Upper lobe of left lung (tissue), 4 donors: ENCODE measurements at regions not wholly inside any gene's neighbourhood (a gene's known extent, or its start where the extent isn't known, plus 50 kb on each side); places are given as distances from the start of the nearest gene placed in this dataset.

ENCODE experiments used
- CTCF ChIP-seq, 6 experiments: fragments of 450-650 bp in 4 of 6; fragments of 200-600 bp in 2 of 6; sonication (generic) in 2 of 6; IDR thresholded peaks; one replicate each; pipeline ENCODE4 v1.5.1; 2016 to 2019; ENCODE audit warnings: antibody characterized with exemption in 6 of 6
- EP300 ChIP-seq, 4 donors: sonication (generic); formaldehyde crosslinking; IDR thresholded peaks; one replicate each; pipeline ENCODE4 v1.5.1; 2017; ENCODE audit warnings: antibody characterized with exemption in 4 of 4, control low read depth in 2 of 4

- TF ChIP-seq CTCF (IDR thresholded peaks at IDR 0.05) (no peak), EP300 (IDR thresholded peaks at IDR 0.05) (no peak)
These were observed 375.6 kb upstream of the SALL1 start for GRCh38 chr16:51526621-51527020.
